PC-9 (cell line): ENCODE measurements at regions not wholly inside any gene's neighbourhood (a gene's known extent, or its start where the extent isn't known, plus 50 kb on each side); places are given as distances from the start of the nearest gene placed in this dataset.

Source experiments
- BruUV-seq: library from RNA; stranded (reverse); fragments of 400-500 nt; replicated peaks from 2 replicates; lab custom pipeline; 2021; lab: Mats Ljungman, UMichigan
- CTCF ChIA-PET: fragments of 300-600 bp; sonication (Branson Sonifier 250); formaldehyde crosslinking; loops from one replicate; lab custom pipeline; 2022; ENCODE audit warnings: antibody characterized with exemption; lab: Charles Lee
- POLR2A ChIA-PET: fragments of 300-600 bp; sonication (Branson Sonifier 250); formaldehyde crosslinking; loops from one replicate; lab custom pipeline; 2022; ENCODE audit warnings: antibody characterized with exemption; ENCODE audit not compliant: unreplicated experiment; lab: Charles Lee
- DNase-seq, 2 experiments: peaks; one replicate each; pipeline versions ENCODE4 v3.0.0 to v3.0.0-alpha.2; 2015 to 2022; ENCODE audit warnings: mixed read lengths in 1 of 2
- H2AFZ ChIP-seq: fragments of 200-600 bp; sonication (generic); 2 replicates; pipeline ENCODE4 v1.8.1; 2017; ENCODE audit warnings: antibody characterized with exemption
- H3F3A ChIP-seq: fragments of 200-600 bp; sonication (generic); 2 replicates; pipeline ENCODE4 v1.8.1; 2017; ENCODE audit warnings: antibody characterized with exemption, mild to moderate bottlenecking, low read depth; ENCODE audit not compliant: insufficient read depth
- H3K27ac ChIP-seq: fragments of 200-600 bp; sonication (generic); 2 replicates; pipeline ENCODE4 v1.6.1; 2016; ENCODE audit warnings: mixed run types
- H3K27me3 ChIP-seq: fragments of 200-600 bp; sonication (generic); 2 replicates; pipeline ENCODE4 v1.6.1; 2016; ENCODE audit warnings: low read depth, mixed run types; ENCODE audit not compliant: insufficient read depth
- H3K36me3 ChIP-seq: fragments of 200-600 bp; sonication (generic); 2 replicates; pipeline ENCODE4 v1.6.1; 2016; ENCODE audit warnings: low read depth, mixed run types
- H3K4me1 ChIP-seq: fragments of 200-600 bp; sonication (generic); replicated peaks from 2 replicates; pipeline ENCODE4 v1.6.1; 2016; ENCODE audit warnings: mixed run types; ENCODE audit not compliant: insufficient read depth
- H3K4me2 ChIP-seq: fragments of 200-600 bp; sonication (generic); 2 replicates; pipeline ENCODE4 v1.6.1; 2017; ENCODE audit warnings: mixed run types
- H3K4me3 ChIP-seq: fragments of 200-600 bp; sonication (generic); 2 replicates; pipeline ENCODE4 v1.6.1; 2016; ENCODE audit warnings: mixed run types
- H3K79me2 ChIP-seq: fragments of 200-600 bp; sonication (generic); 2 replicates; pipeline ENCODE4 v1.6.1; 2017; ENCODE audit warnings: low read depth, mixed run types
- H3K9me2 ChIP-seq: fragments of 200-600 bp; sonication (generic); 2 replicates; pipeline ENCODE4 v1.8.1; 2017; ENCODE audit warnings: mild to moderate bottlenecking; ENCODE audit not compliant: insufficient read depth
- H3K9me3 ChIP-seq: fragments of 200-600 bp; sonication (generic); 2 replicates; pipeline ENCODE4 v1.8.1; 2016; ENCODE audit warnings: low read depth; ENCODE audit not compliant: insufficient read depth
- H4K20me1 ChIP-seq: fragments of 200-600 bp; sonication (generic); 2 replicates; pipeline ENCODE4 v1.8.1; 2017; ENCODE audit not compliant: insufficient read depth
- EZH2 ChIP-seq: fragments of 200-600 bp; sonication (generic); IDR thresholded peaks from 2 replicates; pipeline ENCODE4 v1.8.0; 2017; ENCODE audit warnings: antibody characterized with exemption, low read depth
- intact Hi-C: fragments of 100-400 bp; cut with micrococcal nuclease; formaldehyde crosslinking; loops from one replicate; pipeline ENCODE4 v1.10.0; 2022; ENCODE audit not compliant: unreplicated experiment
- TF ChIP-seq, protein P1 (sequence below): fragments of 200-600 bp; sonication (generic); conservative IDR thresholded peaks from 2 replicates; pipeline ENCODE4 v1.6.1; 2017; ENCODE audit warnings: mixed run types, antibody characterized with exemption, mild to moderate bottlenecking, moderate library complexity

- no peaks in the 10 kb centered on the region for H4K20me1 ChIP-seq
- H3K27me3 ChIP-seq: no peaks in the 10 kb centered on the region
- ChIA-PET POLR2A (no interaction called here), CTCF (no interaction called here)
- no peak overlapping the region for H2AFZ ChIP-seq
- H3K9me3 ChIP-seq: no peaks in the 10 kb centered on the region
- intact Hi-C loops: no loop called here
- no peaks in the 10 kb centered on the region for H3K36me3 ChIP-seq
- H3K27ac ChIP-seq: no peak overlapping the region
- no peaks in the 10 kb centered on the region for H3K9me2 ChIP-seq
- BruUV-seq: no TSS peak
- no peak for DNase-seq
- H3K4me3 ChIP-seq: no peak overlapping the region
- no peaks in the 10 kb centered on the region for H3K79me2 ChIP-seq
- H3K4me2 ChIP-seq: no peak overlapping the region
- H3K4me1 ChIP-seq: no peaks in the 10 kb centered on the region
- H3F3A ChIP-seq: no peaks in the 10 kb centered on the region
- no peak for TF ChIP-seq EZH2
- TF ChIP-seq, protein P1, sequence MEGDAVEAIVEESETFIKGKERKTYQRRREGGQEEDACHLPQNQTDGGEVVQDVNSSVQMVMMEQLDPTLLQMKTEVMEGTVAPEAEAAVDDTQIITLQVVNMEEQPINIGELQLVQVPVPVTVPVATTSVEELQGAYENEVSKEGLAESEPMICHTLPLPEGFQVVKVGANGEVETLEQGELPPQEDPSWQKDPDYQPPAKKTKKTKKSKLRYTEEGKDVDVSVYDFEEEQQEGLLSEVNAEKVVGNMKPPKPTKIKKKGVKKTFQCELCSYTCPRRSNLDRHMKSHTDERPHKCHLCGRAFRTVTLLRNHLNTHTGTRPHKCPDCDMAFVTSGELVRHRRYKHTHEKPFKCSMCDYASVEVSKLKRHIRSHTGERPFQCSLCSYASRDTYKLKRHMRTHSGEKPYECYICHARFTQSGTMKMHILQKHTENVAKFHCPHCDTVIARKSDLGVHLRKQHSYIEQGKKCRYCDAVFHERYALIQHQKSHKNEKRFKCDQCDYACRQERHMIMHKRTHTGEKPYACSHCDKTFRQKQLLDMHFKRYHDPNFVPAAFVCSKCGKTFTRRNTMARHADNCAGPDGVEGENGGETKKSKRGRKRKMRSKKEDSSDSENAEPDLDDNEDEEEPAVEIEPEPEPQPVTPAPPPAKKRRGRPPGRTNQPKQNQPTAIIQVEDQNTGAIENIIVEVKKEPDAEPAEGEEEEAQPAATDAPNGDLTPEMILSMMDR: no peak
These were observed 267.6 kb downstream of the AEBP2 start for GRCh38 chr12:19706936-19707335.

GRCh38 chr12:19707948-19708409 is 268.7 kb downstream of the AEBP2 start:
- POLR2A ChIA-PET: no interaction called here
- intact Hi-C loops: no loop called here
- H3K9me3 ChIP-seq: no peaks in the 10 kb centered on the region

GRCh38 chr12:19709889-19710288 is 270.6 kb downstream of the AEBP2 start:
- POLR2A ChIA-PET: no interaction called here

More at GRCh38 chr12:19707948-19708409, 268.7 kb downstream of the AEBP2 start:
- CTCF ChIA-PET: no interaction called here
- TF ChIP-seq EZH2: no peak
- TF ChIP-seq, protein P1: peak; percentile 35; the same call in 1 of the 2 replicates
- no peaks in the 10 kb centered on the region for H3K4me1 ChIP-seq
- H3K36me3 ChIP-seq: no peaks in the 10 kb centered on the region
- no peaks in the 10 kb centered on the region for H3K27me3 ChIP-seq
- H3F3A ChIP-seq: no peaks in the 10 kb centered on the region
- H3K9me2 ChIP-seq: no peaks in the 10 kb centered on the region
- DNase-seq: no peak
- H4K20me1 ChIP-seq: no peaks in the 10 kb centered on the region
- H3K4me2 ChIP-seq: no peak overlapping the region
- H3K4me3 ChIP-seq: no peak overlapping the region
- no peak overlapping the region for H2AFZ ChIP-seq
- H3K79me2 ChIP-seq: no peaks in the 10 kb centered on the region
- no peak overlapping the region for H3K27ac ChIP-seq
- no TSS peak for BruUV-seq

More at GRCh38 chr12:19709889-19710288, 270.6 kb downstream of the AEBP2 start:
- no peaks in the 10 kb centered on the region for H3F3A ChIP-seq
- BruUV-seq: no TSS peak
- no peak overlapping the region for H3K27ac ChIP-seq
- no peak for DNase-seq
- H3K36me3 ChIP-seq: no peaks in the 10 kb centered on the region
- intact Hi-C loops: no loop called here
- no peaks in the 10 kb centered on the region for H3K9me2 ChIP-seq
- no peaks in the 10 kb centered on the region for H3K79me2 ChIP-seq
- H3K4me3 ChIP-seq: no peak overlapping the region
- H3K9me3 ChIP-seq: no peaks in the 10 kb centered on the region
- H4K20me1 ChIP-seq: no peaks in the 10 kb centered on the region
- H3K4me2 ChIP-seq: no peak overlapping the region
- no peaks in the 10 kb centered on the region for H3K27me3 ChIP-seq
- H2AFZ ChIP-seq: no peak overlapping the region
- H3K4me1 ChIP-seq: no peaks in the 10 kb centered on the region
- no peak for TF ChIP-seq EZH2
- TF ChIP-seq, protein P1: no peak
- CTCF ChIA-PET: interaction anchor here (0.6 kb wide), 1 partner anchor 492 kb away, joined by 3 read pairs; no protein-coding TSS in a partner anchor
